Mucosa of descending colon (tissue), 3 donors: ENCODE measurements at regions not wholly inside any gene's neighbourhood (a gene's known extent, or its start where the extent isn't known, plus 50 kb on each side); places are given as distances from the start of the nearest gene placed in this dataset.

Experiments used
- ATAC-seq: fragments of 200-7000 bp; cut with Tn5 transposase; one replicate; pipeline ENCODE4 v1.9.1; 2020; ENCODE audit warnings: mild to moderate bottlenecking, moderate library complexity
- DNase-seq, 3 donors: peaks; one replicate each; pipeline ENCODE4 v3.0.0-alpha.2; 2020
- H3K36me3 ChIP-seq: fragments of 200-600 bp; one replicate; pipeline ENCODE4 v1.8.0; 2021; ENCODE audit warnings: low read depth, mild to moderate bottlenecking
- H3K4me1 ChIP-seq: fragments of 200-600 bp; one replicate; pipeline ENCODE4 v1.8.0; 2021; ENCODE audit warnings: low read depth, mild to moderate bottlenecking
- H3K4me3 ChIP-seq: fragments of 200-600 bp; one replicate; pipeline ENCODE4 v1.8.0; 2021; ENCODE audit warnings: mild to moderate bottlenecking
- H3K9me3 ChIP-seq: fragments of 200-600 bp; one replicate; pipeline ENCODE4 v1.8.0; 2021; ENCODE audit warnings: mild to moderate bottlenecking
- intact Hi-C, 2 donors: fragments of 100-400 bp; cut with DNase I in 1 of 2; cut with micrococcal nuclease in 1 of 2; formaldehyde crosslinking; loops; one replicate each; pipeline versions ENCODE4 v1.11.0 to v1.11.1; 2022; cut with DNase I, micrococcal nuclease
- TF ChIP-seq, protein P1 (sequence below): fragments of 200-600 bp; IDR thresholded peaks from one replicate; pipeline ENCODE4 v1.8.0; 2022; ENCODE audit warnings: antibody characterized with exemption, mild to moderate bottlenecking
- donor health status: DM: no; HTN: no; CAD: no; lungs with moderate emphysema.
- donor health status: DM: no; HTN: no; CAD: no.
- donor health status: DM: no; HTN: yes; CAD: no.

DNA sequence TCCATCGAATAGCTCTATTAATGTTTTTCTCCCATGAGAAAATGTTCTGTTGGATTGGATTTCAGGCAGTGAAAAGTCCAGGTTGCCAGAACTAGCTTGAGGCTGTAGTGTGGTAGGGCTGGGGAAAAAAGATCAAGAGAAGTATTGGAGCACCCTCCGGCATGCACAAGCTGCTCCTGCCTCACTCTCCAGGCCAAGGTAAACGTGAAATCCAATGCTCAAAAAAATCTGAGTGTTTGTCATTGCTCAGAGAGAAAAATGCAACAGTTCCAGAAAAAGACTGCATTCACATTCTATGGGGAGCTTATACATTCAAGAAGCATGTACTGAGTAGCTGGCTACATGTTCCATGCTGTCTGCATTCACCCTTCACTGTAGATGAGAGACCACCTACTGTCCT, 680.9 kb upstream of the TBX3 start:
- DNase-seq = no peak
- ATAC-seq = no peak
- intact Hi-C loops = no loop called here
- Histone ChIP-seq H3K36me3 (no peaks in the 10 kb centered on the region), H3K9me3 (no peaks in the 10 kb centered on the region), H3K4me3 (no peak overlapping the region), H3K4me1 (no peaks in the 10 kb centered on the region)
- TF ChIP-seq, protein P1, sequence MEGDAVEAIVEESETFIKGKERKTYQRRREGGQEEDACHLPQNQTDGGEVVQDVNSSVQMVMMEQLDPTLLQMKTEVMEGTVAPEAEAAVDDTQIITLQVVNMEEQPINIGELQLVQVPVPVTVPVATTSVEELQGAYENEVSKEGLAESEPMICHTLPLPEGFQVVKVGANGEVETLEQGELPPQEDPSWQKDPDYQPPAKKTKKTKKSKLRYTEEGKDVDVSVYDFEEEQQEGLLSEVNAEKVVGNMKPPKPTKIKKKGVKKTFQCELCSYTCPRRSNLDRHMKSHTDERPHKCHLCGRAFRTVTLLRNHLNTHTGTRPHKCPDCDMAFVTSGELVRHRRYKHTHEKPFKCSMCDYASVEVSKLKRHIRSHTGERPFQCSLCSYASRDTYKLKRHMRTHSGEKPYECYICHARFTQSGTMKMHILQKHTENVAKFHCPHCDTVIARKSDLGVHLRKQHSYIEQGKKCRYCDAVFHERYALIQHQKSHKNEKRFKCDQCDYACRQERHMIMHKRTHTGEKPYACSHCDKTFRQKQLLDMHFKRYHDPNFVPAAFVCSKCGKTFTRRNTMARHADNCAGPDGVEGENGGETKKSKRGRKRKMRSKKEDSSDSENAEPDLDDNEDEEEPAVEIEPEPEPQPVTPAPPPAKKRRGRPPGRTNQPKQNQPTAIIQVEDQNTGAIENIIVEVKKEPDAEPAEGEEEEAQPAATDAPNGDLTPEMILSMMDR = no peak

DNA sequence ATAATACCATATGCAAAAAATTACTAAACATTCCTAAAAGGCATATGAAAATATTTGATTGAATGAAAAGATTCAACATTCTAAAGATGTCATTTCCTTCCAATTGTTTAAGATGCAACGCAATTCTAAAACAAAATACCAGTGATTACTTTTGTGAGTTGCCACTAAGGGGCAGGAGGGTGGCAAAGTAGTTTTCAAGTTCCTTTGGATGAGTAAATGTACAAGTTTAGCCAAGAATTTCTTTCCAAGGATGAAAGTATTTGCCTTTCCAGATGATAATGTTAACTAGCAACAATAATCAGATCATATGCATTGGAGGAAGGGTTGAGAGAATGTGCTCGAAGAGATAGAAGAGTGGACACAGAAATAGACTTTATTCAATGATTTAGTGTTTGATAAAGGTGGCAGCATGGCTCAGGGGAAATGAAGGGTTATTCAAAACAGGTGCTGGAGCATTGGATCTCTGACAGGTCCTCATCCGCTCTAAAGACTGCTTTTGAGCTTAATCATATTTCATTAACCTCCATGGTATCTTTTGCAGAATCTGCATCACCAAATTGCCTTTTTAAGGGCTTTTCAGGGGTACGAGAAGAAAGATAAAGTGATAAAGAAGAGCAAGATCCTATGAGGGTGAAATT, 678.5 kb upstream of the TBX3 start:
- Histone ChIP-seq H3K4me1 (no peaks in the 10 kb centered on the region), H3K9me3 (no peaks in the 10 kb centered on the region), H3K36me3 (no peaks in the 10 kb centered on the region), H3K4me3 (no peak overlapping the region)
- DNase-seq (no peak), ATAC-seq (no peak)
- intact Hi-C loops = no loop called here
- TF ChIP-seq, protein P1 = no peak

DNA sequence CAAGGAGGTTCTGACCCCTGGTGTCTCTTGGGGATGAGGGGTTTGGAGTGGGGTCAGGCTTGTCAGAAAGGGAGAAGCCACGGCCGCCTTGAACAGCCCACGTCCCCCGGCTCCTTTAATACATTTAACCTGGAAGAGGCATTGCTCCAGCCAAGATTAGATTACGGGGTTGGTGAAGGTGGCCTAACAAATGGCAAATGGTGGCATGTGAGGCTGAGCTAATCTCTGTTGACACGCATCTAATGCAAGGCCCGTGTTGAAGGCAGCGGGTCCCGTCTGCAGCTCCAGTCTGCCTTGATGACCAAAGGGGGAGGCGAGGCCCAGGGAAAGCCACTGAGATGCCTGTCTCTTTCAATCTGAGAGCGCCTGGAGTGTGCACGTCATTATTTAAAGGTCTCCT, 673.7 kb upstream of the TBX3 start:
- intact Hi-C loops = no loop called here
- Histone ChIP-seq H3K4me1 (peaks cover 6% of the 10 kb centered on the region), H3K36me3 (no peaks in the 10 kb centered on the region), H3K9me3 (no peaks in the 10 kb centered on the region), H3K4me3 (no peak overlapping the region)
- ATAC-seq (no peak), DNase-seq (no peak)
- TF ChIP-seq, protein P1 = no peak

DNA sequence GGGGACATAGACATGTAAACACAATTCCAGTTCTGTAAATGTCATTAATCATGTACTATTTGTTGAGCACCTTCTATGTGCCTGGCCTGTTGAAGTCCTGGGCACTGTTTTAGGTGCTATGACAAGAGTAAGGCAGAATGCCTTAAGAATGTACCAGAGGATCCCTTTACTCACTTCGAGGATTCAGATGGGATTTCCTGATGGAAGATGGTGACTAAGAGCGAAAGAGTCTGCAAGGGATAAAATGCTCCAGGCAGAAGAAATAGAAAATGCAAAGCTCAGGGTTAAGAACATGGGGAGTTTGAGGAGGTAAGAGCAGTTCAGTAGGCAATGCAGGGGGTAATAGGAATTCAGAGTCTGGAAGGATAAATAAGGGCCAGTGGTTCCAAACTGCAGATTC, 671.3 kb upstream of the TBX3 start:
- ATAC-seq = no peak
- no peak overlapping the region for H3K4me3 ChIP-seq
- H3K36me3 ChIP-seq = no peaks in the 10 kb centered on the region
- TF ChIP-seq, protein P1 = no peak
- intact Hi-C loops = no loop called here
- H3K4me1 ChIP-seq = peaks cover 6% of the 10 kb centered on the region
- no peak for DNase-seq
- H3K9me3 ChIP-seq = no peaks in the 10 kb centered on the region

DNA sequence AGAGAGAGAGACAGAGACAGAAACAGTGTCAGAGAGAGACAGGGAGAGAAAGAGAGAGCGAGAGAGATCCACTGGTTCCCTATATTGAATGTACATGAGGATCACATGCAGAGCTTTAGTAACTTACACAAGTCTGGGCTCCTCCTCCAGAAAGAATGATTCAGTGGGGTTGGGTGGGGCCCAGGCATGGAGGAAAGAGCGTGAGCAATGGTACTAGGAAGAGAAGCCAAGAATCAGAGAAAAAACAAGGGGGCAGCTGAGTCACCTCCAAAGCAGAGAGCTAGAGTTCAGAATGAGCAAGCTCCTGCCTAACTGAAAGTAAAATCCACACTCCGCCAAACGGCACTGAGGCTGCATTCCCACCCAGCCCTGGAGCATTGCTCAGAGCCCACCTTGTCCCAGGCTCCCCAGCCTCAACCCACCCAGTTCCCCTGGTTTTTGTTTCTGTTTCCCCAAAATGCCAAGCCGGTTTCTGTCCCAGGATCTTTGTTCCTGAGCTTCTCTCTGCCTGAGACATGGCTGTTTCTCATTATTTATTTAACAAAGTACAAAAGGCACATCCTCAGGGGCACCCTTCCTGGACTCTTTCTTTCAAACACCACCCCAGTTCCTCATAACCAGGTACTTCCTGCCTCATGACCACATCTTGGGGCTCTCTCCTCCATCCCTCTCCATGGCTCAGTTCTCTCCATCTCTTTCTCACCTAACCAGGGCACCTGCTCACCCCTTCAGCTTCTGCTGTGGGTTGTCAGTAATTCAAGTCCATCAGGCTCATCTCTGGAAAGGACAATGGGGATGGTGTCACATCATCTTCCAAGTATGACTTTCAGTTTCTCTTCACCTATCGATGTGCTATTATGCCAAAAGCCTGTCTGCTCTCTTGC, 670.3 kb upstream of the TBX3 start:
- TF ChIP-seq, protein P1 = no peak
- DNase-seq = peak in 2 of 3 donors; percentile 27 to 43
- H3K9me3 ChIP-seq = no peaks in the 10 kb centered on the region
- H3K4me1 ChIP-seq = peaks cover 6% of the 10 kb centered on the region
- intact Hi-C loops = no loop called here
- H3K4me3 ChIP-seq = no peak overlapping the region
- H3K36me3 ChIP-seq = no peaks in the 10 kb centered on the region
- peak; percentile 92 for ATAC-seq
